IPS-20b (cell line): ENCODE measurements at regions not wholly inside any gene's neighbourhood (a gene's known extent, or its start where the extent isn't known, plus 50 kb on each side); places are given as distances from the start of the nearest gene placed in this dataset.

Experiments
- H3K27ac ChIP-seq: one replicate; pipeline ENCODE4 v1.5.1; 2013; ENCODE audit warnings: low read length
- H3K27me3 ChIP-seq: 2 replicates; pipeline ENCODE4 v1.6.1; 2013; ENCODE audit warnings: mild to moderate bottlenecking, low read length, inconsistent platforms; ENCODE audit not compliant: insufficient read depth
- H3K36me3 ChIP-seq: 2 replicates; pipeline ENCODE4 v1.6.1; 2013; ENCODE audit warnings: low read depth, mild to moderate bottlenecking, inconsistent platforms, low read length, moderate library complexity; ENCODE audit not compliant: insufficient read depth
- H3K4me1 ChIP-seq: 2 replicates; pipeline ENCODE4 v1.6.1; 2013; ENCODE audit warnings: mild to moderate bottlenecking, control low read depth, inconsistent platforms, low read length, moderate library complexity; ENCODE audit not compliant: insufficient read depth
- H3K4me3 ChIP-seq: 2 replicates; pipeline ENCODE4 v1.5.1; 2013; ENCODE audit warnings: mild to moderate bottlenecking, low read length, inconsistent platforms
- H3K9ac ChIP-seq: 2 replicates; pipeline ENCODE4 v1.6.1; 2013; ENCODE audit warnings: low read depth, mild to moderate bottlenecking, inconsistent platforms, low read length, moderate library complexity
- H3K9me3 ChIP-seq: 2 replicates; pipeline ENCODE4 v1.6.1; 2013; ENCODE audit warnings: mild to moderate bottlenecking, low read depth, low read length, inconsistent platforms; ENCODE audit not compliant: insufficient read depth

DNA sequence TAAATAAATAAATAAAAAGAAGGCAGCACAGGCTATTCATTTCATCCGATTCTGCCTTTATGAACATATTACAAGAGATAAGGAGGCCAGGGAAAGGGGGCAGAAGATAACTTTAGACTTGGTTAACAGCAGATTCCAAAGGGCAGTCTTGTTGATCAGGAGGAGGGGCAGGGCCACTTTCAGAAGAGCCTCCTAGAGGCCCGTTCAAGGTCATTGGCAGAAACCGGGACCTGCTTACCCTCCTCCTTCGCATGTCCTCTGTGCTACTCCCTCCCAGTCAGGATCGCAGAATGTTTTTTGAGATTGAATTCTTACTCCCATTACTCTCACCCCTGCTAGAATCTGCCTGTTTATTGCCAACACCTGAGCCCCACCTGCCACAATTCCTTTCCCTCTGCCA lies 217.0 kb upstream of the IPO5 start:
- Histone ChIP-seq H3K27me3 (no peaks in the 10 kb centered on the region), H3K4me1 (no peaks in the 10 kb centered on the region), H3K4me3 (no peak overlapping the region), H3K27ac (no peak overlapping the region), H3K36me3 (no peaks in the 10 kb centered on the region), H3K9me3 (no peaks in the 10 kb centered on the region), H3K9ac (no peak overlapping the region)

DNA sequence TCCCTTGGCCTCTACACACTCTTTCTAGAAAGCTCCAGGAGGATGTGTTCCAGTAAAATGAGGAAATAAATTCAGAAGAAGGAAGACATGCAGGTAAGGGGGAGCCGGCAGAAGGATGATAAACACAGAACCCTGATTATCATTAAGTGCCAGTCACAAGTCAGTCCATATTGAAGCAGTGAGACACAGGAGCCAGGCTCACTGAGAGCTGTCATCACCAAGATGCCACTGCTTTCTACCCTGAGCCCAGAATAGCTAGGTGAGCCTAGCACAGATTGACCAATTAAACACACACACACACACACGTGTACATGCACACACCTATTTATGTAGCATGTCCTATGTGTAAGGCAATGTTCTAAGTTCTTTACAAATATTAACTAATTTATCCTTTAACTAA lies 211.4 kb upstream of the IPO5 start:
- Histone ChIP-seq H3K27ac (no peak overlapping the region), H3K9me3 (no peaks in the 10 kb centered on the region), H3K4me1 (no peaks in the 10 kb centered on the region), H3K36me3 (no peaks in the 10 kb centered on the region), H3K9ac (no peak overlapping the region), H3K27me3 (no peaks in the 10 kb centered on the region), H3K4me3 (no peak overlapping the region)

DNA sequence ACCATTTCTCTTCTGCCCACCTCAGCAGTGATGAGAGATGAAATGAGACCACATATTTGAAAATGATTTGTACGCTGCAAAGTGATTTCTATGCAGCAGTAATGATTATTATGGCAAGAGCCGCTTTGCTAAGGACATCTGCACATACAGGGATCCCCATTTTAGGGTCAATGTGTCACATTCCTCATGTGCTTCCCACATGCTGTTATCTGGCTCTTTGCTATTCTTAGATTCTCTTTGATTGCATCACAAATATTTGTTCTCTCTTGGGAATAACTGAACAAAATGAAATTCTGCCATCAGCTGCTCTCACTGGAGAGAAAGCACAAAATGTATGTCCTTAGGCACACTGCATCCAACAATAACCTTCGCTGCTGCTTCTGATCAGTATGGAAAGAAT lies 209.5 kb upstream of the IPO5 start:
- no peaks in the 10 kb centered on the region for H3K4me1 ChIP-seq
- H3K9ac ChIP-seq, result no peak overlapping the region
- no peak overlapping the region for H3K27ac ChIP-seq
- no peaks in the 10 kb centered on the region for H3K27me3 ChIP-seq
- H3K36me3 ChIP-seq, result no peaks in the 10 kb centered on the region
- H3K9me3 ChIP-seq, result no peaks in the 10 kb centered on the region
- no peak overlapping the region for H3K4me3 ChIP-seq

DNA sequence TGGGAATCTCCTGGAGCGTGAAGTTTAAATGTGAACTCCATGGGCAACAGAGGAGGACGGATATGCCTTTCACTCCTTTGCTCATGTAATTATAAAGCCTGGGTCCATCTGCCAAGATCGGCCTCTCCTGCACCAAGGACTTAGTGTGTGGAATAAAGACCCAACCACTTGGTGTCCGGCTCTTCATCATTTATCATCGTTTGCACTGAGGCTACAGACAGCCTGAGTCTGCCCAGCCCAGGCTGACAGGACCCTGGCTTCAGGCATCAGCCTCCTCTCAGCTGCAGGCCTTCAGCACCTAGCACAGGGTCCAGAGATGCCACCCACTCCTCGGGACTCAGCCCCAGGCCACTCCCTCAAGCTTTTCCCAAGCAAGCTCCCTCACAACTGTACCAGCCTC lies 206.8 kb upstream of the IPO5 start:
- Histone ChIP-seq H3K9me3 (no peaks in the 10 kb centered on the region), H3K4me1 (no peaks in the 10 kb centered on the region), H3K27ac (no peak overlapping the region), H3K36me3 (no peaks in the 10 kb centered on the region), H3K27me3 (no peaks in the 10 kb centered on the region), H3K4me3 (no peak overlapping the region), H3K9ac (no peak overlapping the region)

DNA sequence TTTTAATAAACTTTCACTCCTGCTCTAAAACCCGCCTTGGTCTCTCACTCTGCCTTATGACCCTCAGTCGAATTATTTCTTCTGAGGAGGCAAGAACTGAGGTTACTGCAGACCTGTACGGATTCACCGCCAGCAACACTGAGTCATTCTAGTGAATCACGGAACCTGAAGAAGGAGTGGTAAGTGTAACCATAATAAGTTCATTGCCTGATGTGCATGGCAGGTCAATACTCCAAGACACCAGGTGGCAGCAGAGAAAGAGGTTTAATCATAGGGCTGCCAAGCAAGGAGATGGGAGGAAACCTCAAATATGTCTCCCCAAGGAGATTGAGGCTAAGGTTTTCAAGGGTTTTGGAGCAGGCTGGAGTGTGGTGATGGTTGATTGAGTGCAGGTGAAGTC lies 204.3 kb upstream of the IPO5 start:
- Histone ChIP-seq H3K27me3 (no peaks in the 10 kb centered on the region), H3K27ac (no peak overlapping the region), H3K4me1 (no peaks in the 10 kb centered on the region), H3K36me3 (no peaks in the 10 kb centered on the region), H3K9me3 (no peaks in the 10 kb centered on the region), H3K9ac (no peak overlapping the region), H3K4me3 (no peak overlapping the region)

DNA sequence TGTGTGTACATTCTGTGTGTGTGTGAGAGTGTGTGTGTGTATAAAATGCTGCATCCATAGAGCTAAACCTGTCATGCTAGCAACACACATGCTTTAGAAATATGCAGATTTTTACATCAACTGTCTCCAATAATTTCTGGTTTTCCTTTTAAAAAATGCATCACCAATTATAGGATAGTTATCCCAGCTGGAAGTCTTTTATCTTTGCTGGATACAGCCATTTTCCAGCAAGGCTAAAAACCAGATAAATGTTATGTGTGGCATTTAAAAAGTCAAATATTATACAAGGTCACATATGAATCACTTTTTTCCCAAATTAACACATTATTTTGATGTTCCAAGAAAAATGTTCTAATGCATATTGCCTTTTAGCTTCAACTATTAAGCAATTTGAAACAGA lies 202.0 kb upstream of the IPO5 start:
- H3K36me3 ChIP-seq, result no peaks in the 10 kb centered on the region
- H3K4me3 ChIP-seq, result no peak overlapping the region
- H3K9ac ChIP-seq, result no peak overlapping the region
- no peak overlapping the region for H3K27ac ChIP-seq
- no peaks in the 10 kb centered on the region for H3K27me3 ChIP-seq
- H3K9me3 ChIP-seq, result no peaks in the 10 kb centered on the region
- H3K4me1 ChIP-seq, result no peaks in the 10 kb centered on the region

DNA sequence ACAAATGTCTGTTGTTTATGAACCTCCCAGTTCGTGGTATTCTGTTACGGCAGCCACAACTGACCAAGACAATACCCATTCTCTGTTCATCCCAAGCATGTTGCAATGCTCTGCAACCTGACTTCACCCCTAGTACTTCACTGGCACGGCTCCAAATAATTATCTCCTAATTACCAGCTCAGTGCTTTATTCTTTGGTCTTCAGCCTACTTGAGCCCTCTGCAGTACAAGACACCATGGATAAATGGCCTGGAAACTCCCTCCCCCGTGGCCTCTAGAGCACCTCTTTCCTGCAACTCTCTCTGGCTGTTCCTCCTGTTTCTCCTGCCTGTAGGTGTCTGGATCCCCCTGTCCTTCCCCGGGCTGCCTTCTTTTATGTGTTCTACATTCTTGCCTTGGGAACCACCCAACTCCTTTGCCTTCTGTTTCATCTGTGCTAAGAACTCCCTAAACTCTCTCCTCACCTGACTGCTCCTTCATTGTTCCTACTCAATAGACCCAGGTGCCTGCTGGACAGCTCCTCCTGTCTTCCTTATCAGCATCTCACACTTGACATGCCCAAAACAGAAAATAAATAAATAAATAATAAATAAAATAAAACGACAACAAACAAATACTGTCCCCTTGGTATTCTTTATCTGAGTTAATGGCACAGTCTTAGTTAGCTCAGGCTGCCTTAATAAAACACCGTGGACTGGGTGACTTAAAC lies 200.4 kb upstream of the IPO5 start:
- H3K27me3 ChIP-seq, result no peaks in the 10 kb centered on the region
- no peak overlapping the region for H3K4me3 ChIP-seq
- no peaks in the 10 kb centered on the region for H3K9me3 ChIP-seq
- H3K4me1 ChIP-seq, result no peaks in the 10 kb centered on the region
- H3K27ac ChIP-seq, result no peak overlapping the region
- H3K9ac ChIP-seq, result no peak overlapping the region
- H3K36me3 ChIP-seq, result no peaks in the 10 kb centered on the region

DNA sequence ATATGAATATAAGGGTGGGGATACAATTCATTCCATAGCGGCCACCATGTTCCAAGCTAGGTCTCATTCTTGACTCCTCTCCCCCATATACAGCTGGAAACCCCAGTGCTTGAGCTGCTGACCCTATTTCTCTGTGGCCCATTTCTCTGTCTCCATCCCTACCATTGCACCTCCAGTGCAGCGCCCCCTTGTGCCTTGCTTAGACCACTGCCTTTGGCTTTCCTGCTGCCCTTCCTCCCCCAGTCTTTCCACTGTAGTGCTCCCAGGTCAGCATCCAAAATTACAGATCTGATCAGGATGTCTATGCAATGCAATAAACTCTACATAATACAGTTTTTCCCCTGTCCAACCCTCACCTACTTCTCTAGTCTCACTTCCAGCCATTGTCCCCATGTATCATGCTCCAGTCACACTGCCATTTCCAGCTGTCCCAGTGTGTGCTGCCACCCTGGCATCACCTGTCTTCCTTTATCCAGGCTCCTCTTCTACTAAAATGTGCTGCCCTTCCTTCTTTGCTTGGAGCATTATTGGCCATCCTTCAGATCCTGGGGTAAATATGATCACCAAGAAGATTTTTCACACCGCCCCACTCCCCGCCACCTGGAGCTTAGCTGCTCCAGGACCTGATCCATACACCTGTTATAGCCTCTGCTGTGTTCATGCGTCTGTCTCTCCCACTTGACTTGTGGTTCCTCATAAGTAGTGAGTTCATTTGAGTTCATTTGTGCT lies 199.4 kb upstream of the IPO5 start:
- Histone ChIP-seq H3K27ac (no peak overlapping the region), H3K36me3 (no peaks in the 10 kb centered on the region), H3K9ac (no peak overlapping the region), H3K4me3 (no peak overlapping the region), H3K4me1 (no peaks in the 10 kb centered on the region), H3K27me3 (no peaks in the 10 kb centered on the region), H3K9me3 (no peaks in the 10 kb centered on the region)

DNA sequence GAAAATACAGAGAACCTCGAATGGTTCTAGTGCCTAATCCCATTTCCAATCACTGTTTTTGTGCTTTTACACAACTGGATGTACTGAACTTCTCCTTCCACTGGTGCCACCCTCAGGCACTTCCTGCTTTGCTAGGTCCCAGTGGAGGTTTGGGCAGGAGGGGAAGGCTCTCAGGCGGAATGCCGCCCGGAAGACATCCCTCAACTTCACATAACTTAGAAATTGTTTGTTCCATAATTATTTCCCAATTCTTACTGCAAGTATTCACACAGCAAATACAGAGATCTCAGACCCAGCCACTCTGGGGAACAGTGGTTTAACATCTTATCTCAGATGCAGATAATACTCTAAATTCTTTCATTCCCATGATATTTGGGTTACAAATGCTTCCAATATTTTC lies 195.7 kb upstream of the IPO5 start:
- Histone ChIP-seq H3K27ac (no peak overlapping the region), H3K27me3 (no peaks in the 10 kb centered on the region), H3K36me3 (no peaks in the 10 kb centered on the region), H3K4me1 (no peaks in the 10 kb centered on the region), H3K9me3 (no peaks in the 10 kb centered on the region), H3K4me3 (no peak overlapping the region), H3K9ac (no peak overlapping the region)

DNA sequence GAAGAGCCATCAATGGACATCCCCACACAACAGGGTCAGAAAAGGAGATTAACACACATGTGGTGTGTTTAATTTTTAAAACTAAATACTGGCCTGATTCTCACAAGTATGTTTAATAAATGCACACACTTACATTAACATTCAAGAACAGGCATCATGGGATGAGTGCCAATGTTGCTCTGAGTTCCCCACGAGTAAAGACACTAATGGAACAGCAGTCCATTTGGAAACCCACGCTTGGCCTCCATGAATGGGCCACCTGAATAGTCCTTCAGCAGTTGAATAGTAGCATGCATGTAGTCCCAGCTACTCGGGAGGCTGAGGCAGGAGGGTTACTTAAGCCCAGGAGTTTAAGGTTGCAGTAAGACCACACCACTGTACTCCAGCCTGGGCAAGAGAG lies 195.2 kb upstream of the IPO5 start:
- Histone ChIP-seq H3K27me3 (no peaks in the 10 kb centered on the region), H3K36me3 (no peaks in the 10 kb centered on the region), H3K9me3 (no peaks in the 10 kb centered on the region), H3K4me3 (no peak overlapping the region), H3K27ac (no peak overlapping the region), H3K4me1 (no peaks in the 10 kb centered on the region), H3K9ac (no peak overlapping the region)

DNA sequence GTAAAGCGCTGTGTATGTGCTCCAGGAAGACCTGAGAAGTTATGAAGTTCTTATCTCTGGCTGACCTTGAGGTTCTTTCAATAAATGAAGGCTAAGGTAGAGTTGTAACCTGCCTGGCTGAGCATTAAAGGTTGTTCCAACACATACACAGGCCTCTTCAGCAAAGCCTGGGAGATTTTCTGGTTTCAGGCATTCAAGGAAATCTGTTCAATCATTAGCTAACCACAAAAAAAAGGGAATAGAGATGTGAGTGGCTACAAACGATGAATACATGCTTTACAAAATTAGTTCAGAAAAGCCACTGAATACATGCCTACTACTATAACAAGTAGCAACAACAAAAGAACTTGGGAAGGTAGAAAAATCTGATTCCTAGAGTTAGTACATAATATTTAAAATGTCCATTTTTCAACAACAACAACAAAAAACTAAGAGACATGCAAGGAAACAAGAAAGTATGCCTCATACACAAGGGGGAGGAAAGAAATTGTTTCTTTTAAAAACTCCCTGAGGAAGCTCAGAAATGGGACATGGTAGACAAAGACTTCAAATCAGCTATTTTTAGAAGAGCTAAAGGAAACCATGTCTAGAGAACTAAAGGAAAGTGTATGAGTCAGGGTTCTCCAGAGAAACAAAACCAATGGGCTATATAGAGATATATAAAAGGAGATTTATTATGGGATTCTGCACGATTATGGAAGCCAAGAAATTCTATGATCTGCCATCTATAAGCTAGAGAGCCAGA lies 191.5 kb upstream of the IPO5 start:
- H3K9me3 ChIP-seq, result no peaks in the 10 kb centered on the region

DNA sequence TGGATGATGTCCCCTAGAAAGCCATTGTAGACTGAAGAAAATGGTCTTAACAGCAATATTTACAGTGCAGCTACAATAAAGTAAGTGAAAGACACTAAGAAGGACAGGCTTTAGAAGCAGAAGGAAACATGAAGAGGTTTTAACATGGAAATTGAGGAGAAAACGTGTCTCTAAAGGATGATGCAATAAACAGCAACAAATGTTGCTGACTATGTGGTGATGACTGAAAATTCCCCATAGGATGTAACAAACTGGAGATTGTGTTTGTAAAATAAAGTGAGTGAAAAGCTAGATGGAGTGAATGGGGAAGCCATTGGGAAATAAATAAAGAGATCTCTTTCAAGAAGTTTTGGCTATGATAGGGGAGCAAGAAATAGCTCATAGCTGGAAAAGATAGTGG lies 186.7 kb upstream of the IPO5 start:
- no peak overlapping the region for H3K9ac ChIP-seq
- no peak overlapping the region for H3K4me3 ChIP-seq
- no peaks in the 10 kb centered on the region for H3K9me3 ChIP-seq
- no peak overlapping the region for H3K27ac ChIP-seq
- no peaks in the 10 kb centered on the region for H3K4me1 ChIP-seq
- no peaks in the 10 kb centered on the region for H3K36me3 ChIP-seq
- no peaks in the 10 kb centered on the region for H3K27me3 ChIP-seq

More for the DNA sequence above, 191.5 kb upstream of the IPO5 start:
- H3K9ac ChIP-seq, result no peak overlapping the region
- no peaks in the 10 kb centered on the region for H3K36me3 ChIP-seq
- no peaks in the 10 kb centered on the region for H3K4me1 ChIP-seq
- H3K27me3 ChIP-seq, result no peaks in the 10 kb centered on the region
- no peak overlapping the region for H3K4me3 ChIP-seq
- no peak overlapping the region for H3K27ac ChIP-seq
